SK-N-SH treated with all-trans-retinoic acid at 6 μM for 48 hours (cell line): ENCODE measurements at regions not wholly inside any gene's neighbourhood (a gene's known extent, or its start where the extent isn't known, plus 50 kb on each side); places are given as distances from the start of the nearest gene placed in this dataset.

ENCODE experiments used
- ATAC-seq: fragments of 200-7000 bp; cut with Tn5 transposase; 3 replicates; pipeline ENCODE4 v1.9.1; 2020; ENCODE audit warnings: mild to moderate bottlenecking, moderate library complexity
- ARNTL ChIP-seq: fragments of 450-650 bp; formaldehyde crosslinking; IDR thresholded peaks from 2 replicates; pipeline ENCODE4 v1.5.0; 2020; ENCODE audit warnings: low read depth, mild to moderate bottlenecking, moderate library complexity, borderline replicate concordance
- BACH2 ChIP-seq: fragments of 250-450 bp; sonication (Bioruptor Pico); IDR thresholded peaks from 2 replicates; pipeline ENCODE4 v1.9.0; 2021; ENCODE audit warnings: mild to moderate bottlenecking, borderline replicate concordance
- CREB5 ChIP-seq: fragments of 250-450 bp; sonication (Bioruptor Pico); IDR thresholded peaks from 2 replicates; pipeline ENCODE4 v1.5.1; 2020; ENCODE audit warnings: low read depth, mild to moderate bottlenecking, moderate library complexity
- CSDC2 ChIP-seq: fragments of 250-450 bp; sonication (Bioruptor Pico); IDR thresholded peaks from 2 replicates; pipeline ENCODE4 v1.5.0; 2020; ENCODE audit warnings: mild to moderate bottlenecking, moderate library complexity
- ESRRG ChIP-seq: fragments of 250-450 bp; sonication (Bioruptor Pico); IDR thresholded peaks from 2 replicates; pipeline ENCODE4 v1.6.1; 2021; ENCODE audit warnings: mild to moderate bottlenecking
- GLIS3 ChIP-seq: fragments of 250-450 bp; sonication (Bioruptor Pico); IDR thresholded peaks from 2 replicates; pipeline ENCODE4 v1.5.0; 2020; ENCODE audit warnings: mild to moderate bottlenecking, moderate library complexity
- ISL1 ChIP-seq: fragments of 250-450 bp; sonication (Bioruptor Pico); IDR thresholded peaks from 2 replicates; pipeline ENCODE4 v2.1.2; 2022; ENCODE audit warnings: mild to moderate bottlenecking, moderate library complexity
- PATZ1 ChIP-seq: fragments of 250-450 bp; sonication (Bioruptor Pico); IDR thresholded peaks from 2 replicates; pipeline ENCODE4 v1.8.0; 2020; ENCODE audit warnings: mild to moderate bottlenecking, moderate library complexity, borderline replicate concordance
- PPARA ChIP-seq: fragments of 250-450 bp; sonication (Bioruptor Pico); IDR thresholded peaks from 2 replicates; pipeline ENCODE4 v1.5.0; 2020; ENCODE audit warnings: mild to moderate bottlenecking, borderline replicate concordance
- RARB ChIP-seq: fragments of 250-450 bp; sonication (Bioruptor Pico); IDR thresholded peaks from 2 replicates; pipeline ENCODE4 v1.8.0; 2021; ENCODE audit warnings: mild to moderate bottlenecking, moderate library complexity
- TCF4 ChIP-seq: fragments of 250-450 bp; sonication (Bioruptor Pico); IDR thresholded peaks from 2 replicates; pipeline ENCODE4 v1.8.0; 2021; ENCODE audit warnings: mild to moderate bottlenecking, moderate library complexity, borderline replicate concordance
- TOX ChIP-seq: fragments of 250-450 bp; sonication (Bioruptor Pico); IDR thresholded peaks from 2 replicates; pipeline ENCODE4 v1.8.0; 2021; ENCODE audit warnings: mild to moderate bottlenecking, moderate library complexity, borderline replicate concordance
- TSHZ2 ChIP-seq: fragments of 250-450 bp; sonication (Bioruptor Pico); IDR thresholded peaks from 2 replicates; pipeline ENCODE4 v1.5.0; 2020; ENCODE audit warnings: mild to moderate bottlenecking, moderate library complexity
- ZC3H10 ChIP-seq: fragments of 250-450 bp; sonication (Bioruptor Pico); IDR thresholded peaks from 2 replicates; pipeline ENCODE4 v1.5.1; 2021; ENCODE audit warnings: mild to moderate bottlenecking, moderate library complexity
- ZFP3 ChIP-seq: fragments of 250-450 bp; sonication (Bioruptor Pico); IDR thresholded peaks from 2 replicates; pipeline ENCODE4 v1.5.0; 2020; ENCODE audit warnings: mild to moderate bottlenecking, moderate library complexity
- ZNF565 ChIP-seq: fragments of 450-650 bp; formaldehyde crosslinking; conservative IDR thresholded peaks from 2 replicates; pipeline ENCODE4 v1.5.0; 2020; ENCODE audit warnings: low read depth, mild to moderate bottlenecking, moderate library complexity
- ZNF70 ChIP-seq: fragments of 450-650 bp; formaldehyde crosslinking; IDR thresholded peaks from 2 replicates; pipeline ENCODE4 v1.5.0; 2020; ENCODE audit warnings: mild to moderate bottlenecking, moderate library complexity
- ZNF8 ChIP-seq: fragments of 450-650 bp; formaldehyde crosslinking; IDR thresholded peaks from 2 replicates; pipeline ENCODE4 v1.5.0; 2020; ENCODE audit warnings: mild to moderate bottlenecking, moderate library complexity
- TF ChIP-seq, protein P1 (sequence below): fragments of 250-450 bp; sonication (Bioruptor Pico); IDR thresholded peaks from 2 replicates; pipeline ENCODE4 v1.5.1; 2021; ENCODE audit warnings: mild to moderate bottlenecking, moderate library complexity

GRCh38 chr4:170538821-170539473, 449.2 kb upstream of the AADAT start (continued):
- no peak for TF ChIP-seq ZNF565
- TF ChIP-seq ZNF8 (CRISPR knock-in tag): no peak
- TF ChIP-seq, protein P1, sequence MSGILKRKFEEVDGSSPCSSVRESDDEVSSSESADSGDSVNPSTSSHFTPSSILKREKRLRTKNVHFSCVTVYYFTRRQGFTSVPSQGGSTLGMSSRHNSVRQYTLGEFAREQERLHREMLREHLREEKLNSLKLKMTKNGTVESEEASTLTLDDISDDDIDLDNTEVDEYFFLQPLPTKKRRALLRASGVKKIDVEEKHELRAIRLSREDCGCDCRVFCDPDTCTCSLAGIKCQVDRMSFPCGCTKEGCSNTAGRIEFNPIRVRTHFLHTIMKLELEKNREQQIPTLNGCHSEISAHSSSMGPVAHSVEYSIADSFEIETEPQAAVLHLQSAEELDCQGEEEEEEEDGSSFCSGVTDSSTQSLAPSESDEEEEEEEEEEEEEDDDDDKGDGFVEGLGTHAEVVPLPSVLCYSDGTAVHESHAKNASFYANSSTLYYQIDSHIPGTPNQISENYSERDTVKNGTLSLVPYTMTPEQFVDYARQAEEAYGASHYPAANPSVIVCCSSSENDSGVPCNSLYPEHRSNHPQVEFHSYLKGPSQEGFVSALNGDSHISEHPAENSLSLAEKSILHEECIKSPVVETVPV (CRISPR knock-in tag): no peak
- TF ChIP-seq TCF4: no peak
- TF ChIP-seq ESRRG: no peak
- TF ChIP-seq ZFP3 (CRISPR knock-in tag): no peak
- no peak for TF ChIP-seq ARNTL (CRISPR knock-in tag)
- no peak for TF ChIP-seq GLIS3 (CRISPR knock-in tag)

- TF ChIP-seq CSDC2 (CRISPR knock-in tag): no peak
- no peak for TF ChIP-seq ARNTL (CRISPR knock-in tag)
- ATAC-seq: peak; percentile 64
Observed at GRCh38 chr4:170529748-170530722, 440.3 kb upstream of the AADAT start.

DNA sequence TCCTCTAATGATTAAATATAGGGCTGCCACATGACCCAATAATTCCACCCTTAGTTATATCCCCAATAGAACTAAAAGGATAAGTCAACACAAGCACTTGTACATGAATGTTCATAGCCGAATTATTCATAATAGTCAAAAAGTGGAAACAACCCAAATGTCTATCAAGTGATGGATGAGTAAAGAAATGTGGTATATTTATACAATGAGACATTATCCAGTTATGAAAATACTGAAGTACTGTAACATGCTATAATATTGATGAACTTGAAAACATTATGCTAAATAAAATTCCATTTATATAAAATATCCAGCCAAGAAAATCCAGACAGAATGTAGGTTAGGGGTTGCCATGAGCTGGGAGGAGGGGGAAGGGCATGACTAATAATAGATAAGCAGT, 436.7 kb upstream of the AADAT start:
- ATAC-seq: no peak
- TF ChIP-seq CSDC2 (CRISPR knock-in tag) (no peak), ARNTL (CRISPR knock-in tag) (no peak), ZNF70 (no peak), ISL1 (CRISPR knock-in tag) (no peak), TOX (CRISPR knock-in tag) (no peak), PATZ1 (CRISPR knock-in tag) (no peak), ESRRG (no peak), ZC3H10 (no peak), CREB5 (CRISPR knock-in tag) (no peak), PPARA (CRISPR knock-in tag) (no peak), ZNF8 (CRISPR knock-in tag) (no peak), TSHZ2 (CRISPR knock-in tag) (no peak), RARB (no peak), BACH2 (CRISPR knock-in tag) (no peak)
- TF ChIP-seq, protein P1 (CRISPR knock-in tag): no peak
- TF ChIP-seq, all 23 proteins: peak for 0
